ENCODE measurements at regions not wholly inside any gene's neighbourhood (a gene's known extent, or its start where the extent isn't known, plus 50 kb on each side); places are given as distances from the start of the nearest gene placed in this dataset.
A peak's percentile ranks its signal among the peaks of the same experiment; 100 is the strongest.

DNA sequence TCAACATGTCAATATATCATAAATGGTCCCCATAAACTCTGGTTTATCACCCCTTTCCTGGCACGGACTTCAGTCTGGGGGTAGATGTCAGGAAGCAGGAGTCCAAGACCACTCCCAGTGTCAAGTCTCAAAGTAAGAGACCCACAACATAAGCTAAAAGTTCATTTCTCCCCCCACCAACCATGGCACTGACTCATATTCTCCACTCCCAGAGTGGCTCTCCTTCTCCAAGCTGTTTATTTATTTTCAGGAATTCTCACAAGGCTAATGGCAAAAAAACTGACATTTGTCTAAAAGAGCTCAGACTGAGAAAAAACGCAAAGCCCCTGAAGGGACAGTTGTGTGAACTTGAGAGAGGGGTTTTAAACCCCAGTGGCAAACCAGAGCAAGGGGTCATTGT is 217.0 kb downstream of the RAB28 start:
- ATAC-seq: no peak
- H3K4me3 Mint-ChIP-seq: no peak overlapping the region
- no peaks in the 10 kb centered on the region for H3K27me3 Mint-ChIP-seq
- H3K27ac Mint-ChIP-seq: no peak overlapping the region
- peaks cover 6% of the 10 kb centered on the region for H3K4me1 Mint-ChIP-seq
- H3K9me3 Mint-ChIP-seq: no peaks in the 10 kb centered on the region
- DNase-seq: no peak

DNA sequence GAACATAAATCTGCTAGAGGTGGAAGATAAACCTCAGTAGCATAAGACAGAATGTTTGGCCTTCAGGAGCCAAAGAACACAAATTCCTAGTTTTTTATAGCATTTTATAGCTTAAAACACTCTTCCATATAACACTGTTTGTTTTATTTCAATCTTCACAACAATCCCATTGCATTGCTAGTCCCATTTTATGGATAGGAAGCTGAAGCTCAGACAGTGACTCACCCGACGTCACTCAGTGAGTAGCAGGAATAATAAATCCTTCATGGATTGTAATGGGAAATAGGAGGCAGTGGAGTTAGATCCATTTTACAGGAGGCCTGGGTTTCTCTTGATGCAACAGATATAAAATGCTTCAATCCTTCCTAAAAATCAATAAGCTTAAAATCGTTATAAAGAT is 217.5 kb downstream of the RAB28 start:
- no peak overlapping the region for H3K27ac Mint-ChIP-seq
- no peak overlapping the region for H3K4me3 Mint-ChIP-seq
- DNase-seq (no peak), ATAC-seq (no peak)
- peaks cover 6% of the 10 kb centered on the region for H3K4me1 Mint-ChIP-seq
- H3K9me3 Mint-ChIP-seq: no peaks in the 10 kb centered on the region
- no peaks in the 10 kb centered on the region for H3K27me3 Mint-ChIP-seq

DNA sequence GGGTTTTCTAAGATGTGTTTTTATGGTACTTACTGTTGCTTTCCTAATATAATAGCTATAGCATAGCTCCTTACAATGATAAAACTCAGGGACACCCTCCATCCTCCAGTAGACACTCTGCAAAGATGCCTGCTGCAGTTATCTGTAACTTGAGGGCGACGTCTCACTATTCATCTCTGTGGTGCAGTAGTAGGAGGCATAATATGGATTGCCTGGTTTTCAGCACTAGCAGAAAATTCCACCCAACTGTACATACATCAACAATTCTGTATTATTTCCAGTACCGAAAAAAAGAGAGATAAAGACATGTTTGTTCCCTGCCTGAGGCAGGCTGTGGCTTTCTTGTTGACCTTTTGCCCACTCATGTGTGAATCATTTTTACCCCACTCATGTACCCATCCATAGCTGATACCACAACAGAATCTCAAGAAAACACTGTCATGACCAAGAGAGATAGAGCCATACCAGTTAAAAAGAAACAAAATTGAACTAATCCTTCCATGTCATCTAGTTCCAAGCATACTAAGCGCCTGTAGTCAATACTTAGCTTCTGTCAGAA is 220.1 kb downstream of the RAB28 start:
- no peak overlapping the region for H3K27ac Mint-ChIP-seq
- no peaks in the 10 kb centered on the region for H3K9me3 Mint-ChIP-seq
- no peaks in the 10 kb centered on the region for H3K27me3 Mint-ChIP-seq
- no peak for ATAC-seq
- no peak overlapping the region for H3K4me3 Mint-ChIP-seq
- peaks cover 6% of the 10 kb centered on the region for H3K4me1 Mint-ChIP-seq
- no peak for DNase-seq

DNA sequence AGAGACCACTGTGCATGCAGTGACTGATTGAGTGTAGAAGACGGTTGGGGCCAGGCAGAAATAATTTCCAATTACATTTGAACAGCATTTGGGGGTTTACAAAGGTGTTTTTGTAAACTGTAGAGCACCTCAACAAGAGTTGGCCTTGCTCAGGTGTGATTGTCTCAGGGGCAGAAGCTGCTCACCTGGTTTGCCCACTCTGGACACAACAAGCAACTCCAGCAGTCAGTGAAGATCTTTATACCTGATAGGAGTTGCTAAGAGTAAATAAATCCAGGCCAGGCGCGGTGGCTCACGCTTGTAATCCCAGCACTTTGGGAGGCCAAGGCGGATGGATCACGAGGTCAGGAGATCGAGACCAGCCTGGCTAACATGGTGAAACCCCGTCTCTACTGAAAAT is 221.3 kb downstream of the RAB28 start:
- Mint-ChIP-seq H3K9me3 (peaks cover 0 to 1% of the 10 kb centered on the region in 2 donors), H3K4me1 (peaks cover 6% of the 10 kb centered on the region), H3K27ac (peak overlapping the region in 1 of 2 donors; percentile 22), H3K4me3 (no peak overlapping the region), H3K27me3 (no peaks in the 10 kb centered on the region)
- DNase-seq (no peak), ATAC-seq (no peak)

DNA sequence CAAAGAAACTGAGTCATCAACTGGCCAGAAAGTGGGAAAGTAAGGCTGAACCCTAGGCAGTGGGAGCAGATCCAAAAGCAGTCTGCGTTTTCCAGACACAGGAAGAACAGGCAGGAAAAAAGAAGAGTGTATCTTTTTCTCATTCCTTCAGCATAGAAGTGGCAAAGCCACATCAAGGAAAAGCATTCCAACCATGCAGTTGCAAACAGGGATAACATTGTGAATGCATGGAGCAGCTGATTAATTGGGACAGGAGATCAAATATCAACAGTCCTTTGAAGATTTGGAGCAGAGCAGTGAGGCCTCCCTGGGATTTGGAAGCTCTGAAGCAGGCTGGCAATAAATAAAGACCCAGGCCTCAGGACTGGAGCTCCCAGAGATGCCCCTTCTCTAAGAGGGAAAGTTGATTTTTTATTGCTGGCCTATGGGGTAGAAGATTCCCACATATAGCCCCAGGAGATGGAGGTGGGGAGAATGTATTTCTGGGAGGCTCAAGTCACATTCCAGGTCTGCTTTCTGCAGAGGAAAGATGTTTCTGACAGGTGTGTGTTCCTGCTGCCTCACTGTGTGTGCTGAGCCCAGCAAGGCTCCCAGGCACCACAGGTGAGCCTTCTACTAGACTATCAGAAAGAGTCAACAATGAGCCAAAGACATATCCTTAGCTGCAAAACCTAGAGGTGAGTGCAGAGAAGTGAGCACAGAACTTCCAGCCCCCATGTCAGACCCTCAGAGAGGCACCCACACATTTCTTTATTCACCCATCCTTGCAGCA is 222.5 kb downstream of the RAB28 start:
- DNase-seq (no peak), ATAC-seq (no peak)
- Mint-ChIP-seq H3K4me1 (peaks cover 6% of the 10 kb centered on the region), H3K4me3 (no peak overlapping the region), H3K27ac (no peak overlapping the region), H3K9me3 (peaks cover 0 to 5% of the 10 kb centered on the region in 2 donors), H3K27me3 (no peaks in the 10 kb centered on the region)

DNA sequence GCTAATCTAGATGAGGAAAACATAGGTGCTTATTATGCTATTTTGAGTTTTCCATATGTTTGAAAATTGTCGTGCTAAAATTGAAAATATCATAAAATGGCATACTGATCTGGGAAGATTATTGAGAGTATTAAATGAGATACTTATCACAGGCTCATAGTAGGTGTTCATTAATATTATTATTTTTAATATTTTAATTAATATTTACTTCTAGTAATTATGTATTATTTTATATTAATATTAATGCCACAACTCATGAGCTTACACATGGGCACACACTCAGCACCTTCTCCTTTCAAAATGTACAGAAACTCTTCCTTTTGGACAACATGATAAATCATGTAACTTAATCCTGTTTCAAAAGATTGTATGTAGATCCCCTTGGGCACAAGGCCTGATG is 223.6 kb downstream of the RAB28 start:
- ATAC-seq (no peak), DNase-seq (no peak)
- H3K27me3 Mint-ChIP-seq: no peaks in the 10 kb centered on the region
- H3K4me1 Mint-ChIP-seq: peaks cover 6% of the 10 kb centered on the region
- H3K9me3 Mint-ChIP-seq: peaks cover 0 to 5% of the 10 kb centered on the region in 2 donors
- no peak overlapping the region for H3K4me3 Mint-ChIP-seq
- no peak overlapping the region for H3K27ac Mint-ChIP-seq

DNA sequence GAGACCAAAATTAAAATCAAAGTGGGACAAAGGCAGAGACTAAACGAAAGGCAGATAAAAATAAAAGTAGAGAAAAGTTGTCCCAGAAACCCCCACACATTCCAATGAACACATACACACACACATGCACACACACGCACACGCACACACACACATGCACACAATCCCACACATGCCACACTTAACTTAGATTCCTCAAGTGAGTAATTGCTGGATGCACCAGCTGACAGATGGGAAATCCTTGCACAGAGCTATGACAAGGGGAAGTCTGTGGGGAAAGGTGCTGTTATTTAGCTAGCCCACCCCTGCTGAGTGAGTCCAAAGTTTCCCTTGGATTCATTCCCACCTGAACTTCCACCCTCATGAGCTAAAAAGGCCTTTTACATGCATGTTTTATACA is 233.9 kb downstream of the RAB28 start:
- ATAC-seq: no peak
- H3K9me3 Mint-ChIP-seq: peaks cover 44 to 46% of the 10 kb centered on the region in 2 donors

DNA sequence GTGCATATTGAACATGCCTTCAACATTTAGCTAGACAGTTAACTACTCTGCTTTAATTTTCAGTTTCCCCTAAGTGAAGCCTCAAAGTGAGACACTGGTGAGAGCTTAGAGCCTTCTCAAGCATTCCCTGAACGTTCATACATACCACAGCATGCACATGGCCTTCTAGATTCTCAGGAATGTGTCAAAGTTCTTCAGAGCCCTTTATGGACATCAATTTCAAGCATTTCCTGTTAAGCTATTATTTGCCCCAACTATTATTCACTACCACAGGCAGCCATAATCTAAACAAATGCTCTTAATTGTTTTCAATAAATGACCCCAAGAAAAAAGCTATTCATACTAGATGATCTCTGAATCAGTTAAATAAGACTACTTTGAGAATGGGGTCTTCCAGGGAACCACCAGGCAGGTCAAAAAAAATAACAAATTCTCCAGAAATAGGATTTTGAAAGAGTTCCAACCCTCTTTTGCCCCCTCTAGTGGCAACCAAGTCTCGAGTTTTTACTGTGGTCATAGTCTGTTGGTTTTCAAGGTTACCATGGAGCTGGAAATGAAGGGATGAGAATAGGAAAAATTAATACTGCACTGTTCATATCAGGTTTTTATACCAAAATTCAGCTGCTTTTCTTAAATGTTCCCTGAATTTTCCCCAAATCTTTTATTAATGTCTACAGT is 235.4 kb downstream of the RAB28 start:
- no peak overlapping the region for H3K27ac Mint-ChIP-seq
- no peaks in the 10 kb centered on the region for H3K27me3 Mint-ChIP-seq
- DNase-seq (no peak), ATAC-seq (no peak)
- no peak overlapping the region for H3K4me3 Mint-ChIP-seq
- peaks cover 48 to 52% of the 10 kb centered on the region in 2 donors for H3K9me3 Mint-ChIP-seq
- no peaks in the 10 kb centered on the region for H3K4me1 Mint-ChIP-seq

More for the DNA sequence above, 233.9 kb downstream of the RAB28 start:
- Mint-ChIP-seq H3K4me3 (no peak overlapping the region), H3K4me1 (no peaks in the 10 kb centered on the region), H3K27me3 (no peaks in the 10 kb centered on the region), H3K27ac (no peak overlapping the region)
- DNase-seq: no peak

DNA sequence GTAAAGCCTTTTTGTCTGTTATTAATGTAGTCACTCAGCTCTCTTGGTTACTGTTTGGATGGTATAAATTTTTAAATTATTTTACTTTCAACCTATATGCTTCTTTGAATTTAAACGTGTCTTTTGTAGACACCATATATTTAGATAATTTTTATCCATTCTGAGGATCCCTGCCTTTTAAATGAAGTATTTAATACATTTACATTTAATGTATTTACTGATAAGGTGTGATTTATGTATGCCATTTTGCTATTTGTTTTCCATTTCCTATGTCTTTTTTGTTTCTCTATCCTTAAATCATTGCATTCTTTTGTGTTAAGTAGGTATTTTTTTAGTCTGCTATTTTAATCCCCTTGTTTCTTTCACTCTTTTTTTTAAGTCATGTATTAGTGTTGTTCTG is 238.0 kb downstream of the RAB28 start:
- Mint-ChIP-seq H3K27ac (no peak overlapping the region), H3K4me3 (no peak overlapping the region), H3K27me3 (no peaks in the 10 kb centered on the region), H3K4me1 (no peaks in the 10 kb centered on the region), H3K9me3 (peaks cover 48 to 51% of the 10 kb centered on the region in 2 donors)
- ATAC-seq (no peak), DNase-seq (no peak)

DNA sequence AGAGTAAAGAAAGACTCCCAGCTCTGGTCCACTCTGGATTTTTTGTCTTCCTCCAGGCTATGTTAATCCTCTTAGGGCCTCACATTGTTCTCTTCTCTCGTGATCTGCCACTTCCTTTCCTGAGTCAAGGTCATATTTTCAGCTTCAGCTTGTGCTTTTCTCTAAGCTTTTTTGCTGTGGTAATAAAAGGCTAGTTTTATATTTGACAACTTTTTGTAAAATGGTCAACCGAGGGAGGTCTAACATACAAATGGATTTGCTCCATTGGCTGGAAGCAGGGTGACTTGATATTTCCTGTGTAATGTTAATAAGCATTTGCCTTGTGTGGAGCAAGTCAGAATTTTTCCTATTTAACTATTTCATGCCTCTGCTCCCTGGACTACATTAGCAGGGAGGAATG is 239.7 kb downstream of the RAB28 start:
- no peaks in the 10 kb centered on the region for H3K27me3 Mint-ChIP-seq

DNA sequence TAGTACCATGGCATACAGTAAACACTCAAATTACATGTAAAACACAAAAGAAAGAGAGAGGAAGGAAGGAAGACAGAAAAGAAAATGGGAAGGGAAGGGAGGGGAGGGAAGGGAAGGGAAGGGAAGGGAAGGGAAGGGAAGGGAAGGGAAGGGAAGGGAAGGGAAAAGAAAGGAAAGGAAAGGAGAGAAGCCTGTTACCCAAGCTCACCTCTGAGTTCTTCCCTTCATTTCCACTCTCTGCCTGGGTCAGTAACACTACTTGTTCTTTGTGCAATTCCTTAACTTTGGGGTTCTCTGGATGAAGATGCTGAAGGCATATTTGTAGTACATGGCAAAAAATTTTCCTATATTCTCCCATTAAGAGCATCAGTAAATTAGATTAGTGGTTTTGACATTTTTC is 241.0 kb downstream of the RAB28 start:
- Mint-ChIP-seq H3K9me3 (peaks cover 25 to 29% of the 10 kb centered on the region in 2 donors), H3K4me1 (no peaks in the 10 kb centered on the region), H3K4me3 (no peak overlapping the region), H3K27me3 (no peaks in the 10 kb centered on the region), H3K27ac (no peak overlapping the region)
- ATAC-seq (no peak), DNase-seq (no peak)

More for the DNA sequence above, 239.7 kb downstream of the RAB28 start:
- Mint-ChIP-seq H3K9me3 (peaks cover 35 to 36% of the 10 kb centered on the region in 2 donors), H3K27ac (no peak overlapping the region), H3K4me3 (no peak overlapping the region), H3K4me1 (no peaks in the 10 kb centered on the region)
- ATAC-seq (no peak), DNase-seq (no peak)

DNA sequence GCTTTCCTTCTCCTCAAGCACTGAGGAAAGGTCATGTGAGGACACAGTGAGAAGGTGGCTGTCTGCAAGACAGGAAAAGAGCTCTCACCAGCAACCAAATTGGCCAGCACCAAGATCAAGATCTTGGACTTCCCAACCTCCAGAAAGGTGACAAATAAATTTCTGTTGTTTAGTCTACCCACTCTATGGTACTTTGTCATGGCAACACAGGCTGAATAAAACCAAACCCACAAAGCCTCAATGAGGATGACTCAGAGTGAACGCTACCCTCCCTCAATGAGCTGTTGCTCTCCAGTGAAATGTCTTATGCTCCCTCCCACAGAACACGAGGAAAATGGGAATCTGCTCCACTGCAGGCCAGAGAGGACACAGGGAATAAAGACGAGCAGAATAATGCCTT is 244.1 kb downstream of the RAB28 start:
- H3K4me3 Mint-ChIP-seq: no peak overlapping the region
- H3K27ac Mint-ChIP-seq: no peak overlapping the region
- peaks cover 11 to 17% of the 10 kb centered on the region in 2 donors for H3K9me3 Mint-ChIP-seq
- H3K4me1 Mint-ChIP-seq: no peaks in the 10 kb centered on the region
- H3K27me3 Mint-ChIP-seq: no peaks in the 10 kb centered on the region
- peak; percentile 78 for ATAC-seq
- DNase-seq: no peak

DNA sequence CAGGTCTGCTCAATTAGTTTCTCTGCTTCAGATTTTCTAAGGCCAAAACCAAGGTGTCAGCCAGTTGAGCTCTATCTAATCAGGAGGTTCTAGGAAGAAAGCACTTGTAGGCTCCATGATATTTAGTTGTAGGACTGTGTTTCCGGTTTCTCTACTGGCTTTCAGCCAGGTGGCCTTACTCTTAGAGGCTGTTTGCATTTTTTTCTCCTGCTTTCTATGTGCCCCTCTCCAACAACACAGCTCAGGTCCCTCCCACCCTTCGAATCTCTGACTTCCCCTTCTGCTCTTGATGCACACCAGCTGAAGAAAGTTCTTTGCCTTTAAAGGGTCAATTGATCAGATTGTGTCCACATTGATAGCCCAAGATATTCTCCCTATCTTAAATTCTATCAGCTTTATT is 245.2 kb downstream of the RAB28 start:
- no peak for DNase-seq
- peaks cover 15 to 16% of the 10 kb centered on the region in 2 donors for H3K9me3 Mint-ChIP-seq
- no peak for ATAC-seq
- no peaks in the 10 kb centered on the region for H3K27me3 Mint-ChIP-seq
- H3K4me3 Mint-ChIP-seq: no peak overlapping the region
- no peaks in the 10 kb centered on the region for H3K4me1 Mint-ChIP-seq
- no peak overlapping the region for H3K27ac Mint-ChIP-seq

DNA sequence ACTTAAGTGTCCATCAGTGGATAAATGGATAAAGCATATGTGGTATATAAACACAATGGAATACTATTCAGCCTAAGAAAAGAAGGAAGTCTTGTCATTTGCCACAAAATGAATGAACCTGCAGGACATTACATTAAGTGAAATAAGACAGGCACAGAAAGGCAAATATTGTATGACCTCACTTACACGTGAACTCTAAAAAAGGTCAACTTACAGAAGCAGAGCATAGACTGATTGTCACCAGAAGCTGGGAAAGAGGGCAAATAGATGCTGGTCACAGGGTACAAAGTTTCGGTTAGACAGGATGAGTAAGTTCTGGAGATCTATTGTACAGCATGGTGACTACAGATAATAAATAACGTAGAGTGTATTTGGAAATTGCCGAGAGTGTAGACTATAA is 247.7 kb downstream of the RAB28 start:
- ATAC-seq (no peak), DNase-seq (no peak)
- Mint-ChIP-seq H3K4me1 (no peaks in the 10 kb centered on the region), H3K27me3 (no peaks in the 10 kb centered on the region), H3K9me3 (peaks cover 28 to 37% of the 10 kb centered on the region in 2 donors), H3K27ac (no peak overlapping the region), H3K4me3 (no peak overlapping the region)

DNA sequence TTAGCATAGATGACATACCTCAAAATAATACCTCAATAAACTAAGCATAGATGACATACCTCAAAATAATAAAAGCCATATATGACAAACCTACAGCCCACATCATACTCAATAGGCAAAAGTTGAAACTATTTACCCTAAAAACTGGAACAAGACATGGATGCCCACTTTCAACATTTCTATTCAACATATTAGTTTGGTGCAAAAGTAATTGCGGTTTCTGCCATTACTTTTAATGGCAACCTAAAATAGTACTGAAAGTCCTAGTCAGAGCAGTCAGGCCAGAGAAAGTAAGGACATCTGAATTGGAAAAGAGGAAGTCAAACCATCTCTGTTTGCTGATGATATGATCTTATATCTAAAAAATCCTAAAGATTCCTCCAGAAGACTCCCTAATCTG is 250.4 kb downstream of the RAB28 start:
- Mint-ChIP-seq H3K27ac (no peak overlapping the region), H3K9me3 (peaks cover 46 to 53% of the 10 kb centered on the region in 2 donors), H3K27me3 (no peaks in the 10 kb centered on the region), H3K4me1 (no peaks in the 10 kb centered on the region), H3K4me3 (no peak overlapping the region)
- DNase-seq: no peak
- ATAC-seq: no peak

DNA sequence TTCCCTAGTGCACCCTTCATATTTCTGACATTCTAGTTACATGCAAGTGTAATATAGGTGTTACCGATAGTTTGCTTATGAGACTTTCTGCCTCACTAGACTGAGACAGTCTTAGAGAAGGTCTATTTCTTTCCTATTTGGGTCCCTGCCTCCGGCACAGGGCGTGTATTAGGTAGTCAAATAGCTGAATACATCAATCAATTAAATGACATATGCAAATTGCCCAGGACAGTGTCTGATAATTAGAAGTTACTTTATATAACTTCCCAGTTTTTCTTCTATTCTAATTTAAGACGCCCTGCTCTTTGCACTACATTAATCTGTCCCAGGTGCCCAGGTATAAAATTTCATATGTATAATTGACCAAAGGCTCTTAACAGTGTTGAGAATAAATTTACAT is 264.2 kb downstream of the RAB28 start:
- Mint-ChIP-seq H3K9me3 (peaks cover 5 to 16% of the 10 kb centered on the region in 2 donors), H3K27me3 (no peaks in the 10 kb centered on the region), H3K4me3 (no peak overlapping the region)

More for the DNA sequence above, 264.2 kb downstream of the RAB28 start:
- Mint-ChIP-seq H3K27ac (no peak overlapping the region), H3K4me1 (no peaks in the 10 kb centered on the region)
- no peak for DNase-seq
- no peak for ATAC-seq

Data from stimulated activated naive CD8-positive, alpha-beta T cell treated with anti-CD3 and anti-CD28 coated beads, Interleukin-15, amount 100 ng/mL, for 72 hours (primary cell).